ENCODE measurements at regions not wholly inside any gene's neighbourhood (a gene's known extent, or its start where the extent isn't known, plus 50 kb on each side); places are given as distances from the start of the nearest gene placed in this dataset.

GRCh38 chr10:62632071-62632809 lies 172.3 kb upstream of the ADO start:
- Histone ChIP-seq H3K27ac (ENCODE audit: low read depth in 2 of 2, low read length in 1 of 2) (no peak overlapping the region), H3K9me3 (no peaks in the 10 kb centered on the region), H3K4me3 (ENCODE audit: low read depth in 2 of 2, low read length in 1 of 2) (no peak overlapping the region), H3K79me2 (ENCODE audit: insufficient read depth) (no peaks in the 10 kb centered on the region), H3K27me3 (ENCODE audit: insufficient read depth) (no peaks in the 10 kb centered on the region), H3K9ac (no peak overlapping the region), H2AFZ (ENCODE audit: low read depth) (no peak overlapping the region), H3F3A (replicated peaks; ENCODE audit: insufficient read depth) (no peaks in the 10 kb centered on the region), H3K9me2 (no peaks in the 10 kb centered on the region), H3K4me2 (no peak overlapping the region), H3K36me3 (replicated peaks in 1 of 2; ENCODE audit: control insufficient read depth in 1 of 2, insufficient read depth in 2 of 2, low read length in 1 of 2) (no peaks in the 10 kb centered on the region), H3K4me1 (ENCODE audit: control insufficient read depth in 1 of 2, insufficient read depth in 2 of 2, low read depth in 1 of 2, low read length in 1 of 2) (0 out of 4 replicates have a peak, but pooled peaks cover 0 to 1% of the 10 kb centered on the region in 2 experiments), H4K20me1 (ENCODE audit: insufficient read depth) (no peaks in the 10 kb centered on the region)
- WGBS (ENCODE audit: low lambda C conversion rate), result 54% methylated on average over 11 of the region's 12 CpGs
- TF ChIP-seq TAF1 (IDR thresholded peaks at IDR 0.05; ENCODE audit: borderline replicate concordance, low read depth, low read length) (no peak), RCOR1 (IDR thresholded peaks at IDR 0.05; ENCODE audit: low read length) (no peak), MXI1 (IDR thresholded peaks at IDR 0.05; ENCODE audit: low read depth, low read length) (no peak), GABPA (IDR thresholded peaks at IDR 0.05; ENCODE audit: low read depth) (no peak), REST (IDR thresholded peaks at IDR 0.05; ENCODE audit: low read depth, low read length) (no peak), SMC3 (IDR thresholded peaks at IDR 0.05; ENCODE audit: low read depth, low read length) (no peak), MAX (IDR thresholded peaks at IDR 0.05; ENCODE audit: low read depth) (no peak), POLR2AphosphoS5 (IDR thresholded peaks at IDR 0.05; ENCODE audit: low read depth, low read length) (no peak), FOSL2 (IDR thresholded peaks at IDR 0.05; ENCODE audit: borderline replicate concordance, low read depth) (no peak), EP300 (IDR thresholded peaks at IDR 0.05; ENCODE audit: borderline replicate concordance in 1 of 2, low read depth in 1 of 2, low read length in 1 of 2) (no peak), FOXJ3 (CRISPR knock-in tag; IDR thresholded peaks at IDR 0.05) (no peak), IRF3 (IDR thresholded peaks at IDR 0.05; ENCODE audit: low read depth, low read length) (no peak), MEF2A (IDR thresholded peaks at IDR 0.05; ENCODE audit: borderline replicate concordance, low read depth) (no peak), CHD2 (IDR thresholded peaks at IDR 0.05; ENCODE audit: low read length, partially characterized antibody) (no peak), NRF1 (IDR thresholded peaks at IDR 0.05; ENCODE audit: low read depth, low read length) (no peak), TEAD4 (IDR thresholded peaks at IDR 0.05; ENCODE audit: borderline replicate concordance, insufficient read depth) (no peak)
- CTCF ChIA-PET, result no interaction called here
- POLR2A ChIA-PET, result no interaction called here
- DNase-seq, result no peak

Data from SK-N-SH (cell line).